HEK293T (cell line): ENCODE measurements at regions not wholly inside any gene's neighbourhood (a gene's known extent, or its start where the extent isn't known, plus 50 kb on each side); places are given as distances from the start of the nearest gene placed in this dataset.

Experiments
- ARNT ChIP-seq: fragments of 450-650 bp; IDR thresholded peaks from 2 replicates; pipeline ENCODE4 v1.6.1; 2017; ENCODE audit warnings: mild to moderate bottlenecking
- BHLHE40 ChIP-seq: fragments of 450-650 bp; IDR thresholded peaks from 2 replicates; pipeline ENCODE4 v1.6.1; 2016; ENCODE audit warnings: mild to moderate bottlenecking, moderate library complexity, borderline replicate concordance
- ELF4 ChIP-seq: fragments of 450-650 bp; IDR thresholded peaks from 2 replicates; pipeline ENCODE4 v1.6.1; 2017; ENCODE audit warnings: antibody characterized with exemption
- FOXK2 ChIP-seq: fragments of 450-650 bp; IDR thresholded peaks from 2 replicates; pipeline ENCODE4 v1.6.1; 2016; ENCODE audit warnings: mild to moderate bottlenecking
- FOXM1 ChIP-seq: fragments of 450-650 bp; IDR thresholded peaks from 2 replicates; pipeline ENCODE4 v1.6.1; 2017; ENCODE audit warnings: mild to moderate bottlenecking, borderline replicate concordance
- L3MBTL2 ChIP-seq: fragments of 450-650 bp; conservative IDR thresholded peaks from 2 replicates; pipeline ENCODE4 v1.6.1; 2016; ENCODE audit warnings: mild to moderate bottlenecking
- LEF1 ChIP-seq: fragments of 450-650 bp; IDR thresholded peaks from 2 replicates; pipeline ENCODE4 v1.6.1; 2017; ENCODE audit warnings: mild to moderate bottlenecking, borderline replicate concordance
- SP1 ChIP-seq: fragments of 450-650 bp; IDR thresholded peaks from 2 replicates; pipeline ENCODE4 v1.6.1; 2017
- SUZ12 ChIP-seq: fragments of 450-650 bp; IDR thresholded peaks from 2 replicates; pipeline ENCODE4 v1.6.1; 2016; ENCODE audit warnings: mild to moderate bottlenecking
- TARDBP ChIP-seq: fragments of 450-650 bp; IDR thresholded peaks from 2 replicates; pipeline ENCODE4 v1.6.1; 2016
- ZNF384 ChIP-seq: fragments of 450-650 bp; IDR thresholded peaks from 2 replicates; pipeline ENCODE4 v1.6.1; 2016

DNA sequence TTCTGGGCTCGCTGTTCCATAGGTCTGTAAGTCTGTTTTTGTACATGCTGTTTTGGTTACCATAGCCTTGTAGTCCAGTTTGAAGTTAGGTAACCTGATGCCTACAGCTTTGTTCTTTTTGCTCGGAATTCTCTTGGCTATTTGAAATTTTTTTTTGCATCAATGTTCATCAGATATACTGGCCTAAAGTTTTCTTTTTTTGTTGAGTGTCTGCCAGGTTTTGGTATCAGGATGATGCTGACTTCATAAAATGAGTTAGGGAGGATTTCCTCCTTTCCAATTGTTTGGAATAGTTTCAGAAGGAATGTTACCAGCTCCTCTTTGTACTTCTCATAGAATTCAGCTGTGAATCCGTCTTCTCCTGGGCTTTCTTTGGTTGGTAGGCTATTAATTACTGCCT, 397.8 kb upstream of the HTR2A start:
- TF ChIP-seq SUZ12 (no peak), LEF1 (no peak), FOXK2 (no peak), FOXM1 (no peak), SP1 (no peak), L3MBTL2 (no peak), BHLHE40 (no peak), ZNF384 (no peak), TARDBP (no peak), ARNT (no peak), ELF4 (no peak)
